ACHN (cell line): ENCODE measurements at regions not wholly inside any gene's neighbourhood (a gene's known extent, or its start where the extent isn't known, plus 50 kb on each side); places are given as distances from the start of the nearest gene placed in this dataset.

Source experiments
- DNase-seq: peaks from one replicate; pipeline ENCODE4 v3.0.0-alpha.2; 2015
- in situ Hi-C: cut with HindIII; loops from 2 replicates; pipeline ENCODE4 v1.10.0; 2017; ENCODE audit warnings: low sequenced_read_pairs, low pct_ligation_motif_present, low pct_unique_long_range_greater_than_20kb

- in situ Hi-C loops: no loop called here
- no peak for DNase-seq
Observed at GRCh38 chr12:63419154-63419553, 249.1 kb downstream of the DPY19L2 start.

DNA sequence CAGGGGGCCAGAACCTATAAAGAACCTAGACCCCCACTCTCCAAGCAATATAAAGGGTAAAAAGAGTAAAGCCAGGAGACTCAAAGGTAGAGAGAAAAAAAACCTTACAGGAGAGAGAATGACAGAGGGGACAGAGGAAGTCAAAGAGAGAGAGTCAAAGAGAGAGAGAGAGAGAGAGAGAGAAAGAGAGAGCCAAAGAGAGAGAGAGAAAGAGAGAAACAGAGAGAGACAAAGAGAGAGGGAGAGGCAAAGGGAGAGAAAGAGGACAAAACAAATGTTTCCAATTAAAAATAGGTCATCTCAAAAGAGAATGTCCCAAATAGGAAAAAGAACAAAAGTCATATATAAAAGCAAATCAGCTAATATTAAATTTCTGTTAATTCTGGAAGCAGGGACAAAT is 251.5 kb downstream of the DPY19L2 start:
- in situ Hi-C loops: no loop called here
- no peak for DNase-seq

DNA sequence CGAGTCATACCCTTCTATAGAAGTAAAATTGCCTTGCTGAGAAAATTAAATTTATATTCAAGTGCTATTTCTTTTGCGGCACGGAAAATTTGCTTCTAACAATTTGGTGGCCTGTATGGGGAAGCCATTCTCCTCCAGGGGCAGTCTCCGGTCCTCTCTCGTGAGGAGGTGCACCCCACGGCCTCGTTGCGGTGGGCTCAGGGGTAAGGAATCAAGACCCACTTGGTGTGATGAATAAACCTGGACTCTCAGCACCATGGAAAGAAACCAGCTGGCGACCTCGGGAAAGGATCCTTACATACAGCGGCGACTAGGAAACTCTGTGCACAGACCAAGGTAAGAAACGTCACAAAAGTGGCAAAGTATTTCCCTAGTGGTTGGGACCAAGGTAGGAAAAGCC is 252.9 kb downstream of the DPY19L2 start:
- DNase-seq: no peak
- in situ Hi-C loops: no loop called here

GRCh38 chr12:63410197-63410596 is 258.1 kb downstream of the DPY19L2 start:
- DNase-seq: no peak
- in situ Hi-C loops: no loop called here

DNA sequence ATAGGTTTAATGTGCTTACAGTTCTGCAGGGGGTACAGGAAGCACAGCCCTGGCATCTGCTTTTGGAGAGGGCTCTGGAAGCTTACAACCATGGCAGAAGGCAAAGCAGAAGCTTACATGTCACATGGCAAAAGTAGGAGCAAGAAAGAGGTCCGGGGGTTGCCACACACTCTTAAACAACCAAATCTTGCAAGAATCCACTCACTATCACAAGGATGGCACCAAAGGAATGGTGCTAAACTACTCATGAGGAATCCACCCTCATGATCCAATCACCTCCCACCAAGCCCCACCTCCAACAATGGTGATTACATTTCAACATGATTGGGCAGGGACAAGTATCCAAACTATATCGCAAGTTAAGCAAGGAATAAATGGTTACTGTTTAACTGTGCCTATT is 255.8 kb upstream of the AVPR1A start:
- in situ Hi-C loops: no loop called here
- DNase-seq: no peak

GRCh38 chr12:63404611-63405010 is 253.6 kb upstream of the AVPR1A start:
- in situ Hi-C loops: no loop called here

DNA sequence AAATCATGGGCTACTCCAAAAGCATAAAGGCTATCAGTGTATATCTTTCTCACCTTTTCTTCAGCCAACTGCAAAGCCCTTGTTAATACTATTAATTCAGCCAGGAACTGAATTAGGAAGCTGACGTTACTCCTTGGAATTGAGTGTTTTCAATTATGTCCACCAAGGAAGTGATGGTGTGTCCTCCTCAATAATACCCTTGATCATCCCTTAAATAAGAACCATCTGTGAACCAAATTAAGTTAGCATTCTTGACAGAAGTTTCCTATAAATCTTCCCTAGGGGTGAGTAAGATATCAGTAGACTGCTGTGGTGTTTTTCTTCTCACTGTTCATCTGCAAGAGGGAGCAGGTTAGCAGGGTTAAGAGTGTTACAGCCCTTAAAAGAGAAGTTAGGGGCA is 252.3 kb upstream of the AVPR1A start:
- in situ Hi-C loops: no loop called here
- DNase-seq: no peak

More at GRCh38 chr12:63404611-63405010, 253.6 kb upstream of the AVPR1A start:
- DNase-seq: no peak

- DNase-seq: no peak
- in situ Hi-C loops: no loop called here
Observed at GRCh38 chr12:63400718-63401117, 249.7 kb upstream of the AVPR1A start.

DNA sequence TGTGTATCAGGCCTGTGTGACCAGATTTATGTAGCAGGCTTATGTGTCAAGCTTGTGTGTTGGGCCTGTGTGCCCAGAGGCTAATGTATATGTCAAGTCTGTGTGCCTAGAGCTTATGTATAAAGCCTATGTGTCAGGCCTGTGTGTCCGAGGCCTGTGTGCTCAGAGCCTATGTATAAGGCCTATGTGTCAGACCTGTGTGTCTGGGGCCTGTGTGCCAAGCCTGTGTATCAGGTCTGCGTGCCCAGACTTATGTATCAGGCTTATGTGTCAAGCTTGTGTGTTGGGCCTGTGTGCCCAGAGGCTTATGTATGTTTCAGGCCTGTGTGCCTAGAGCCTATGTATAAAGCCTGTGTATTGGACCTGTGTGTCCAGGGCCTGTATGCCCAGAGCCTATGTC is 249.3 kb upstream of the AVPR1A start:
- in situ Hi-C loops: no loop called here
- no peak for DNase-seq

DNA sequence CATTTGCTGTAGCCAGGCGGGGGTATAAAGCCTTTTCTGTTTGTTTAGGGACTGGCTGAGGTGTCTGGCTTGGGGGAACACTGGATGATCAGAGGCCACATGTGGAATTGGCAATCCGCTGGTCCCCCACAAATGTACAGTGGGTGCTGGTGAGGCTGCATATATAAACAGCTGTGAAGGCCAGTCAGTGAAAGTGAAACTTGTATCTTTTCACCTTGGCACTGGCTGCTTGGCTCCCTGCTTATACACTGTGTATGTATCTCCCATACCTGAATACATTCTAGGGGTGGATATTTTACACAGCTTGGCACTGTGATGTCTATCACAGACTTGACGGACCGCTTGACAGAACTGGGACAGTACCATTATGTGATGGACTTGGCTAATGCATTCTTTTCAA is 246.8 kb upstream of the AVPR1A start:
- in situ Hi-C loops: no loop called here
- DNase-seq: no peak

GRCh38 chr12:63396135-63396534 is 245.1 kb upstream of the AVPR1A start:
- DNase-seq: no peak
- in situ Hi-C loops: no loop called here

GRCh38 chr12:63394983-63395382 is 244.0 kb upstream of the AVPR1A start:
- no peak for DNase-seq
- in situ Hi-C loops: no loop called here

- in situ Hi-C loops: no loop called here
Observed at GRCh38 chr12:63394349-63394748, 243.3 kb upstream of the AVPR1A start.

DNA sequence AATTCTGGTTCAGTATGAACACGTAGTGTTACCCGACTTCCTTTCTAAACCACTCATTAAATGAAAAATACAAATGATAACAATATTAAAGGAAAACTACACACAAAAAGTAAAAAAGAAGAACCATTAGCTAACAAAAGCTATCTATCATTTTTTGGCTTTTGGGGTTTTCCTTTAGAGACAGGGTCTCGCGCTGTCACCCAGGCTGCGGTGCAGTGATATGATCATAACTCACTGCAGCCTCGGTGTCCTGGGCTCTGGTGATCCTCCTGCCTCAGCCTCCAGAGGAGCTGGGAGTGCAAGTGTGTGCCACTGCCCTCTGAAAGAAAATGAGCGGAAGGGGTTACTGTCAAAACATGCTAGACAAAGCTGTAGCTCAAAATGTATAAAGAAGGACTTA is 238.2 kb upstream of the AVPR1A start:
- in situ Hi-C loops: no loop called here
- no peak for DNase-seq

More at GRCh38 chr12:63394349-63394748, 243.3 kb upstream of the AVPR1A start:
- no peak for DNase-seq

DNA sequence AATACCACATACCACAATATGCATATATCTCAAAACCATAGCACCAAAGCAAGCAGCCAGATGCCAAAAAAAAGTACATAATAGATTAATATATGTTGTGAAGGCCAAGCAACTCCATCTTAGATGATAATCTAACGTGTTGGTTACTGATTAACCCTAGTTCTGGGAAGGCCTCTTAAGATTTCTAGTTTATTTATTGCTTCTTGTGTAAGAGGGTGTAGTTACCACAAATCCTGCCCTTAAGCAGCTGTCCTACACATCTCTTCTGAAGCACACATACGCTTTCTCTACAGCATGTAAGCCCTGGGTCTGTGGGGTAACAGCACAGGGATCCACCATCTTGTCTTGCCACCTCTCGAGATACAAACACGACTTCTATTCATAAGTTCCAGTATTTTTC is 236.8 kb upstream of the AVPR1A start:
- no peak for DNase-seq
- in situ Hi-C loops: no loop called here

GRCh38 chr12:63382930-63383329 is 231.9 kb upstream of the AVPR1A start:
- no peak for DNase-seq
- in situ Hi-C loops: no loop called here

- in situ Hi-C loops: no loop called here
- no peak for DNase-seq
Observed at GRCh38 chr12:63362791-63363190, 211.8 kb upstream of the AVPR1A start.

DNA sequence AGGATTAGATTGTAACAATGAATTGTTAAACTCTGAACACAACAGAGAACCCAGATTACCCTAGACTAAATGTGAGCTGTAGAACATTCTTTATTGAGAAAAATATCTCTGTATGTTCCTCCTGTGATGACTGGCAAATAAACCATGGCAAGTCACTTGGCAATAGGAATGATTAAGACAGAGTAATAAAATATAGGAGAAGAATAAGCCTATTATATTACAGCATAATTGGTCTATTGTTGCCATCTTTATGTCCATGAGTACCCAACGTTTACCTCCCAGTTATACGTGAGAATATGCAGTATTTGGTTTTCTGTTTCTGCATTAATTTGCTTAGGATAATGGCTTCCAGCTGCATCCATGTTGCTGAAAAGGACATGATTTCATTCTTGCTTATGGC is 211.2 kb upstream of the AVPR1A start:
- in situ Hi-C loops: no loop called here
- DNase-seq: no peak

GRCh38 chr12:63354969-63355368 is 204.0 kb upstream of the AVPR1A start:
- DNase-seq: no peak
- in situ Hi-C loops: no loop called here

GRCh38 chr12:63353559-63353958 is 202.6 kb upstream of the AVPR1A start:
- in situ Hi-C loops: no loop called here
- no peak for DNase-seq

DNA sequence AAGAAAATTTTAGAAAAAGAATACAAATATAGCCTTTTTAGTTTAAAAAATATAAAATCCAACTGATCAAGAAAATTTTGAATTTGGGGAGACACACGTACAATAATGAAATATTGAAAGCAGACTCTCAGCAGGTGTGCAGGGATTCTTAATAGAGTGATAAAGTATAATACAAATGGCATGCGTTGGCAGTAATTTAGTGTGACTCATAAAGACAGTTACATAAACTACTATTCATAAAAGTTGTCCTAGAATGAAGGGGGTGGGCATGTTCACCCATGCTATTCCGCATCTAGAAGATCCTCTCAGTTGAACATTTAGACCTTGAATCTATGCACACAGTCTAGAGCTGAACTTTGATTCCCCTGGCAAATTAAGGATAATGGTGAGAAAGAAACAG is 200.4 kb upstream of the AVPR1A start:
- DNase-seq: no peak
- in situ Hi-C loops: no loop called here
